Gastrocnemius medialis (tissue), 4 donors: ENCODE measurements at regions not wholly inside any gene's neighbourhood (a gene's known extent, or its start where the extent isn't known, plus 50 kb on each side); places are given as distances from the start of the nearest gene placed in this dataset.

Experiments used
- ATAC-seq, 2 donors: fragments of 150-250 bp; one replicate each; pipeline ENCODE4 v1.9.1; 2016
- DNase-seq, 2 donors: peaks; one replicate each; pipeline ENCODE4 v3.0.0-alpha.2; 2019
- H3K27ac ChIP-seq, 4 donors: fragments of 200-600 bp; sonication (generic); 1 replicate in 1 of 4; 2 replicates in 3 of 4; pipeline ENCODE4 v1.5.1; 2016 to 2018; ENCODE audit warnings: mild to moderate bottlenecking in 2 of 4, moderate library complexity in 1 of 4
- H3K27me3 ChIP-seq, 3 donors: fragments of 200-600 bp; sonication (generic) in 2 of 3; 1 replicate in 1 of 3; 2 replicates in 2 of 3; pipeline versions ENCODE4 v1.5.1 to v1.6.0; 2016 to 2019; ENCODE audit warnings: mild to moderate bottlenecking in 1 of 3, moderate library complexity in 1 of 3
- H3K36me3 ChIP-seq, 2 donors: fragments of 200-600 bp; sonication (generic) in 1 of 2; one replicate each; pipeline ENCODE4 v1.5.1; 2017 to 2018
- H3K4me1 ChIP-seq, 2 donors: fragments of 200-600 bp; sonication (generic) in 1 of 2; one replicate each; pipeline ENCODE4 v1.5.1; 2016 to 2017; ENCODE audit warnings: mild to moderate bottlenecking in 2 of 2
- H3K4me3 ChIP-seq, 4 donors: fragments of 200-600 bp; sonication (generic) in 3 of 4; 1 replicate in 1 of 4; 2 replicates in 3 of 4; pipeline ENCODE4 v1.5.1; 2016 to 2019; ENCODE audit warnings: mild to moderate bottlenecking in 2 of 4
- H3K9me3 ChIP-seq, 3 donors: fragments of 200-600 bp; sonication (generic) in 2 of 3; 1 replicate in 1 of 3; 2 replicates in 2 of 3; pipeline ENCODE4 v1.5.1; 2016 to 2019
- CTCF ChIP-seq, 5 experiments: fragments of 450-650 bp in 3 of 5; fragments of 200-600 bp in 2 of 5; sonication (generic) in 2 of 5; IDR thresholded peaks in 4 of 5; conservative IDR thresholded peaks in 1 of 5; 1 replicate in 4 of 5; 2 replicates in 1 of 5; pipeline ENCODE4 v1.5.1; 2016 to 2019; ENCODE audit warnings: antibody characterized with exemption in 5 of 5, mild to moderate bottlenecking in 3 of 5, moderate library complexity in 3 of 5
- POLR2A ChIP-seq, 2 donors: fragments of 450-650 bp; IDR thresholded peaks; one replicate each; pipeline ENCODE4 v1.6.1; 2017; ENCODE audit warnings: antibody characterized with exemption in 2 of 2, mild to moderate bottlenecking in 2 of 2, moderate library complexity in 2 of 2
- in situ Hi-C, 4 donors: fragments of 200-750 bp; cut with MboI; loops; one replicate each; pipeline versions ENCODE4 v1.15.0 to v1.8.0; 2017; ENCODE audit warnings: low sequenced_read_pairs in 4 of 4
- intact Hi-C: fragments of 100-400 bp; cut with DNase I; formaldehyde crosslinking; loops from one replicate; pipeline ENCODE4 v1.15.1; 2023; ENCODE audit warnings: low total_unique reads

- Histone ChIP-seq H3K27ac (no peak overlapping the region), H3K4me1 (no peaks in the 10 kb centered on the region), H3K4me3 (no peak overlapping the region), H3K36me3 (no peaks in the 10 kb centered on the region), H3K27me3 (no peaks in the 10 kb centered on the region), H3K9me3 (no peaks in the 10 kb centered on the region)
- DNase-seq (no peak), ATAC-seq (no peak)
- intact Hi-C loops (no loop called here), in situ Hi-C loops (no loop called here)
- no peak for TF ChIP-seq CTCF (IDR thresholded peaks at IDR 0.05 in 4 of 5, conservative IDR thresholded peaks at IDR 0.05 in 1 of 5)
- TF ChIP-seq POLR2A (IDR thresholded peaks at IDR 0.05) = no peak
Measured at GRCh38 chr3:144444546-144444945, 472.9 kb downstream of the DIPK2A start.

- intact Hi-C loops = no loop called here
- ATAC-seq = no peak
- Histone ChIP-seq H3K27me3 (no peaks in the 10 kb centered on the region), H3K9me3 (no peaks in the 10 kb centered on the region), H3K4me1 (no peaks in the 10 kb centered on the region), H3K4me3 (no peak overlapping the region), H3K36me3 (no peaks in the 10 kb centered on the region), H3K27ac (no peak overlapping the region)
- in situ Hi-C loops = no loop called here
- TF ChIP-seq CTCF (IDR thresholded peaks at IDR 0.05 in 4 of 5, conservative IDR thresholded peaks at IDR 0.05 in 1 of 5) (no peak), POLR2A (IDR thresholded peaks at IDR 0.05) (no peak)
- no peak for DNase-seq
Measured at GRCh38 chr3:144455841-144456440, 484.3 kb downstream of the DIPK2A start.

GRCh38 chr3:144457758-144458157, 486.1 kb downstream of the DIPK2A start:
- Histone ChIP-seq H3K27me3 (no peaks in the 10 kb centered on the region), H3K4me3 (no peak overlapping the region), H3K9me3 (no peaks in the 10 kb centered on the region), H3K36me3 (no peaks in the 10 kb centered on the region), H3K27ac (no peak overlapping the region), H3K4me1 (no peaks in the 10 kb centered on the region)
- DNase-seq = no peak
- intact Hi-C loops = no loop called here
- in situ Hi-C loops = no loop called here
- no peak for ATAC-seq
- TF ChIP-seq POLR2A (IDR thresholded peaks at IDR 0.05) (no peak), CTCF (IDR thresholded peaks at IDR 0.05 in 4 of 5, conservative IDR thresholded peaks at IDR 0.05 in 1 of 5) (no peak)

- TF ChIP-seq POLR2A (IDR thresholded peaks at IDR 0.05) (no peak), CTCF (IDR thresholded peaks at IDR 0.05 in 4 of 5, conservative IDR thresholded peaks at IDR 0.05 in 1 of 5) (no peak)
Measured at GRCh38 chr3:144458283-144458682, 486.7 kb downstream of the DIPK2A start.

GRCh38 chr3:144462337-144462736, 490.7 kb downstream of the DIPK2A start:
- no peak for ATAC-seq
- no peaks in the 10 kb centered on the region for H3K27me3 ChIP-seq
- DNase-seq = no peak
- TF ChIP-seq POLR2A (IDR thresholded peaks at IDR 0.05) = no peak
- no peak for TF ChIP-seq CTCF (IDR thresholded peaks at IDR 0.05 in 4 of 5, conservative IDR thresholded peaks at IDR 0.05 in 1 of 5)
- no peak overlapping the region for H3K27ac ChIP-seq
- H3K9me3 ChIP-seq = no peaks in the 10 kb centered on the region
- no peaks in the 10 kb centered on the region for H3K4me1 ChIP-seq
- no peak overlapping the region for H3K4me3 ChIP-seq
- intact Hi-C loops = no loop called here
- no peaks in the 10 kb centered on the region for H3K36me3 ChIP-seq
- in situ Hi-C loops = no loop called here

More at GRCh38 chr3:144458283-144458682, 486.7 kb downstream of the DIPK2A start:
- no peak for DNase-seq
- H3K4me1 ChIP-seq = no peaks in the 10 kb centered on the region
- intact Hi-C loops (no loop called here), in situ Hi-C loops (no loop called here)
- no peak overlapping the region for H3K4me3 ChIP-seq
- no peak overlapping the region for H3K27ac ChIP-seq
- ATAC-seq = no peak
- no peaks in the 10 kb centered on the region for H3K36me3 ChIP-seq
- no peaks in the 10 kb centered on the region for H3K27me3 ChIP-seq
- H3K9me3 ChIP-seq = no peaks in the 10 kb centered on the region
